ENCODE measurements at regions not wholly inside any gene's neighbourhood (a gene's known extent, or its start where the extent isn't known, plus 50 kb on each side); places are given as distances from the start of the nearest gene placed in this dataset.
"Not testable (repeated sequence)": the region's sequence is repeated elsewhere in the genome, so short reads cannot be mapped to it uniquely, and the experiment has no call there.

DNA sequence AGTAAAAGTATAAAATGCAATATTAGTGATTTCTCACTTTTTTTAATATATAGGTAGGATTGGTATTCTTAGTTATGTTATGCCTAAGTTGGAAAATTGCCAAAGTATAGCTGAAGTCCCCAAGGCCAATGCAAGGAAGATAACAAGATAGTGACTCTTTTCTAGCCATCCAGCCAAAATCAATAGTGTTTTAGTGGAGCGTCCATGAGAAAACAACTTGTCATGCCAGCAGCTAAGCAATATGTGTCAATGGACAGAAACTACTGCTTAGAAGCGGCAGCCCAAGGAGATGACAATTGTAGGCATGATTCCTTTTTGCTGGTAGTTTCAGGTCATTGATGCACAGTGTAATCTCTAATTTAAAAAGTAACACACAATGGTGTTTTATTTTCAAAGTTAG lies 1444.6 kb downstream of the SUCLG1 start:
- Histone ChIP-seq H3K27ac (no peak overlapping the region), H3K4me3 (no peak overlapping the region), H3K9ac (no peak overlapping the region), H3K27me3 (no peaks in the 10 kb centered on the region), H4K20me1 (no peaks in the 10 kb centered on the region), H3K4me1 (no peaks in the 10 kb centered on the region), H3K4me2 (no peak overlapping the region), H3K36me3 (no peaks in the 10 kb centered on the region), H3K9me3 (replicated peaks in 1 of 11) (no peaks in the 10 kb centered on the region)
- no peak for TF ChIP-seq Cebpa-rat (IDR thresholded peaks at IDR 0.05)

DNA sequence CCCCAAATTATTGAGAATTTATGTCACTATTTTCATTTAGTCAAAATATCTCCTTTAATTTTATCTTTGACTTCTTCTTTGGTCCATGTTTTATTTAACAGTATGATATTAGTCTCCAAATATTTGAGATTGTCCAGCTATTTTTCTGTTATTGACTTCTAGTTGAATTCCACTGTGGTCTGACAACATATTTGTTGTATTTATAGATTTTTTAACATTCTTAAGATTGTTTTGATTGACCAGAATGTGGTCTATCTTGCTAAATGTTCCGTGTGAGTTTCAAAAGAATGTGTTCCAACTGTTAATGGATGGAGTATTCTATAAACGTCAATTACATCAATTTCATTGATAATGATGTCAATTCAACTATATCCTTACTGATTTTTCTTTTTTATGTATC lies 1452.1 kb downstream of the SUCLG1 start:
- no peaks in the 10 kb centered on the region for H3K36me3 ChIP-seq

DNA sequence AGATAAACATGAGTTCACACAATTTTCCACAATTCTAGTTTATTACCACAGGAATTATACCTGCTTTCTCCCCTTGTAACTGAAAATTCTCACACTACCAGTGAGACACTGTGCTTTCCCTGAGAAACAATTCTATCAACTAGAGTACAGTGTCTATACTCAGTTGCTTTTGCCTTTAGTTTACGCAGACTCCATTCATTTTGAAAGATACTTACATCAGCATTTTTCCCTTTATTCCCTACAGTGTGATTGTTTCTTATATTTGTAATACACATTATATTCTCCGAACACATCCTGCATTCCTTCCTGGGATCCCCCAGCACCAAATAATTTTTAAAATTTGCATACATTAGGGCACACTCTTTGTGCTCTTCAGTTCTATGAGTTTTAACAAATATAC lies 1455.5 kb downstream of the SUCLG1 start:
- Histone ChIP-seq H4K20me1 (no peaks in the 10 kb centered on the region), H3K9ac (no peak overlapping the region), H3K4me1 (peaks cover 0 to 5% (median 0%) of the 10 kb centered on the region in 10 experiments; a peak in 1 of 20 replicates), H3K9me3 (replicated peaks in 1 of 11) (no peaks in the 10 kb centered on the region), H3K27me3 (no peaks in the 10 kb centered on the region), H3K27ac (no peak overlapping the region), H3K4me3 (no peak overlapping the region), H3K36me3 (no peaks in the 10 kb centered on the region), H3K4me2 (no peak overlapping the region)
- TF ChIP-seq Cebpa-rat (IDR thresholded peaks at IDR 0.05): no peak

More for the DNA sequence above, 1452.1 kb downstream of the SUCLG1 start:
- Histone ChIP-seq H3K4me3 (no peak overlapping the region), H3K9ac (no peak overlapping the region), H3K27me3 (no peaks in the 10 kb centered on the region), H3K4me1 (no peaks in the 10 kb centered on the region), H3K4me2 (no peak overlapping the region), H4K20me1 (no peaks in the 10 kb centered on the region), H3K27ac (no peak overlapping the region), H3K9me3 (replicated peaks in 1 of 11) (no peaks in the 10 kb centered on the region)
- no peak for TF ChIP-seq Cebpa-rat (IDR thresholded peaks at IDR 0.05)

DNA sequence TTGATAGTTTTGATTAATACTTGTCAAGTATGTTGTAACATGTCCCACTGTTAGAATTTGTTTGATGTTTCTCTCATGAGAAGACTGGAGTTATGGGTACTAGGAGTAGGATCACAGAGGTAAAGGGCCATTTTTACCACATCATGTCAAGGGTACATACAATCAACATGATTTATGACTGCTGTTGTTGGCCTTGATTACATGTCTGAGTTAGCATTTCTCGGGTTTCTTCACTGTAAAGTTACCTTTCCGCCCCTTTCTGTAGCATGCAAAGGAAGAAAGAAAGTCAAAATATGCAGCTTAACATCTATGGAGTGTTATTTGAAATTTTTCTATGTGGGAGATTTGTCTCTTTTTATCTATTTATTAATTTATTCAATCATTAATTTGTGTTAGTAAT lies 1456.4 kb downstream of the SUCLG1 start:
- no peaks in the 10 kb centered on the region for H4K20me1 ChIP-seq
- TF ChIP-seq Cebpa-rat (IDR thresholded peaks at IDR 0.05): no peak
- no peaks in the 10 kb centered on the region for H3K36me3 ChIP-seq
- H3K27ac ChIP-seq: no peak overlapping the region
- H3K9ac ChIP-seq: no peak overlapping the region
- no peak overlapping the region for H3K4me3 ChIP-seq
- no peak overlapping the region for H3K4me2 ChIP-seq
- H3K4me1 ChIP-seq: peaks cover 0 to 5% (median 0%) of the 10 kb centered on the region in 10 experiments; a peak in 1 of 20 replicates
- H3K27me3 ChIP-seq: no peaks in the 10 kb centered on the region
- H3K9me3 ChIP-seq (replicated peaks in 1 of 11): no peaks in the 10 kb centered on the region

DNA sequence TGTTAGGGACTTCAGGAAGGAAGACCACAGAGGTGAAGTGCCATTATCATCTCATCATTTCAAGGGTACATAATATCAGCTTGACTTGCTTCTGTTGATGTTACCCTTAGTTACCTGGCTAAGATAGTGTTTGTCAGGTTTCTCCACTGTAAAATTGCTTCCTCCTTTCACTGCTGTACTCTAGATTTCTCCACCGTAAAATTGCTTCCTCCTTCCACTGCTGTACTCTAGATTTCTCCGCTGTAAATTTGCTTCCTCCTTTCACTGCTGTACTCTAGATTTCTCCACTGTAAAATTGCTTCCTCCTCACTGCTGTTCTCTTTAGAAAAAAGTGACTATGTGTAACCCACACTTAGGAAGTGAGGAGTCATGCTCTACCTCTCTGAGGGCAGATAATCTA lies 1460.3 kb downstream of the SUCLG1 start:
- H3K4me2 ChIP-seq: no peak overlapping the region
- H4K20me1 ChIP-seq: no peaks in the 10 kb centered on the region
- peak overlapping the region in 1 of 11 experiments; percentile 39; a peak in 1 of 22 replicates for H3K27ac ChIP-seq
- no peak overlapping the region for H3K4me3 ChIP-seq
- peaks cover 0 to 5% (median 0%) of the 10 kb centered on the region in 10 experiments; a peak in 1 of 20 replicates for H3K4me1 ChIP-seq
- no peak for TF ChIP-seq Cebpa-rat (IDR thresholded peaks at IDR 0.05)
- no peaks in the 10 kb centered on the region for H3K9me3 ChIP-seq (replicated peaks in 1 of 11)
- no peaks in the 10 kb centered on the region for H3K36me3 ChIP-seq
- H3K9ac ChIP-seq: no peak overlapping the region
- no peaks in the 10 kb centered on the region for H3K27me3 ChIP-seq

DNA sequence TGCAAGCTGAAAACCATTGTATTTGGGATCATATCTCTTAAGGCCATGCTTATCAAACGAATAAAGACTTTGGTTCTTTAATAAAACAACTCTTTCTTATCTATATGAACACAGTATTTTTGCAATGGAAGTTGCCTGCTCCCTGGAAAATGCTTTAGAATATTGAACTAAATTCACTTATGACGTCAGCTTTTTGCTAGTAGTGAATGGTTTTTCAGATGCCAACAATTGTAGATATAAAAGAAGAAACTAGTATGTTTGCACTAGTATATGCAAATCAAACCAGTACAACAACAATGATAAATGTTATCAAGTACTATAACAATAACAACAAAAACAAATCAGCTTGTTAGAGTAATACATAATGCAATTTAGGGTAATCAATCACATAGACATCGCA lies 1462.9 kb downstream of the SUCLG1 start:
- Histone ChIP-seq H3K27ac (no peak overlapping the region), H3K4me2 (no peak overlapping the region), H3K36me3 (no peaks in the 10 kb centered on the region), H3K27me3 (no peaks in the 10 kb centered on the region), H3K4me1 (peaks cover 0 to 5% (median 0%) of the 10 kb centered on the region in 10 experiments; a peak in 1 of 20 replicates), H4K20me1 (no peaks in the 10 kb centered on the region), H3K9me3 (replicated peaks in 1 of 11) (no peaks in the 10 kb centered on the region), H3K4me3 (no peak overlapping the region), H3K9ac (no peak overlapping the region)
- no peak for TF ChIP-seq Cebpa-rat (IDR thresholded peaks at IDR 0.05)

DNA sequence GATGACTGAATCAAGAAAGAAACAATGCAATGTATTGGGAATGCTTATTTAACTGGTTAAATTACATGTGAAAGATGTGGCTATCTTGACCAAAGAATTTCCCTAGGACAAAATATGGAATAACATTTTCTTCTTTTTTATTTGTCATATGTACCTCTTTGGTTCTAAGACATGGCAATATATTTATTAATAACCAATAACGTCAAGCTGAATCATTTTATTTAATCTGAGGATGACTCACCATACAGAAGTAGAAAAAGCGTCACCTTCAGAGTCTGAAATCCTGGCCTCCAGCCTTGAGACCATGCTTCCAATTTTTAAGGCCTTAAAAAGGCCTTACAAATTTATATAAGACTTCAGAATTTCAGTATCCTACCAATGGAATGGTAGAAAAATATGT lies 1464.9 kb downstream of the SUCLG1 start:
- no peaks in the 10 kb centered on the region for H3K9me3 ChIP-seq (replicated peaks in 1 of 11)
- H3K27me3 ChIP-seq: no peaks in the 10 kb centered on the region
- no peaks in the 10 kb centered on the region for H4K20me1 ChIP-seq
- no peak overlapping the region for H3K4me3 ChIP-seq
- TF ChIP-seq Cebpa-rat (IDR thresholded peaks at IDR 0.05): no peak
- no peak overlapping the region for H3K4me2 ChIP-seq
- H3K4me1 ChIP-seq: peaks cover 0 to 3% (median 0%) of the 10 kb centered on the region in 10 experiments; a peak in 1 of 20 replicates
- no peak overlapping the region for H3K27ac ChIP-seq
- no peaks in the 10 kb centered on the region for H3K36me3 ChIP-seq
- no peak overlapping the region for H3K9ac ChIP-seq

DNA sequence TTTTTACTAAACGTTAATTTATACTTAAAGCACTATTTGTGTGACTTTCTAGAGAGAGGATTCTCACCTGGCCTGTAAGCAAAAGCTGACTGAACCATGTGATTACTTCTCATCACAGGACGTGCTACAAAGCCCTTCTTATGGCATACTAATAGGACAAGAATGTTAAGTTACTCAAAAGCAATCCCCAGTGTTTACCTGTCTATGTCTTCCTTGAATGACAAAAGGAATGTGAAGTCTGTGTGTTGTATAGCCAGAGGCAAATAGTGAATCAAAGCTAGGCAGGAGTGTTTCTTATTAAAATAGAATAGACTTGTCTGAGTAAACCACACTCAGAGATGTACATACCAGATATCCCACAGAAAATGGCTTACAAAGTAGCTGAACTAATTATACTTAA lies 1465.5 kb downstream of the SUCLG1 start:
- Histone ChIP-seq H3K36me3 (no peaks in the 10 kb centered on the region), H3K27ac (no peak overlapping the region), H4K20me1 (no peaks in the 10 kb centered on the region), H3K4me2 (no peak overlapping the region), H3K27me3 (no peaks in the 10 kb centered on the region), H3K4me3 (no peak overlapping the region), H3K9me3 (replicated peaks in 1 of 11) (no peaks in the 10 kb centered on the region), H3K9ac (no peak overlapping the region), H3K4me1 (no peaks in the 10 kb centered on the region; a peak in 1 of 20 replicates)
- TF ChIP-seq Cebpa-rat (IDR thresholded peaks at IDR 0.05): no peak

DNA sequence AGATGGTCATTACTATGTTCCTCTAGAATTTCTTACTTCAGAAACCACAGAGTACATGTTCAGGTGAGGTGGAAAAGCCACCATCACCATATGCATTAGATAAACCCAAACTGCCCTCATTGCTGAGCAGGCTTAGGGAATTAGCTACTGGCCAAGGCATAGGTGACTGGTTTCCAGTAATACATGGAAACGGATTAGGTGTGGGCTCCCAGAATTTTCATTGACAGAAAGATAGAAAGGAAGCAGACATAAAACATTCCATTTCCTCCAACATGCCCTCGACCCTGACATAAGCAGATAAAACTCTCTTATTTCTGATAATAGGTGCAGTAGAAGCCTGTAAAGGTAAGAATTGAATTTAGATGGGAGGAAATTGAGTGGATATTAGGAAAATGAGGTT lies 1466.1 kb downstream of the SUCLG1 start:
- Histone ChIP-seq H3K9ac (no peak overlapping the region), H3K27ac (no peak overlapping the region), H3K27me3 (no peaks in the 10 kb centered on the region), H3K4me2 (no peak overlapping the region), H3K9me3 (replicated peaks in 1 of 11) (no peaks in the 10 kb centered on the region), H3K36me3 (no peaks in the 10 kb centered on the region), H4K20me1 (no peaks in the 10 kb centered on the region), H3K4me1 (no peaks in the 10 kb centered on the region), H3K4me3 (no peak overlapping the region)
- TF ChIP-seq Cebpa-rat (IDR thresholded peaks at IDR 0.05): no peak

DNA sequence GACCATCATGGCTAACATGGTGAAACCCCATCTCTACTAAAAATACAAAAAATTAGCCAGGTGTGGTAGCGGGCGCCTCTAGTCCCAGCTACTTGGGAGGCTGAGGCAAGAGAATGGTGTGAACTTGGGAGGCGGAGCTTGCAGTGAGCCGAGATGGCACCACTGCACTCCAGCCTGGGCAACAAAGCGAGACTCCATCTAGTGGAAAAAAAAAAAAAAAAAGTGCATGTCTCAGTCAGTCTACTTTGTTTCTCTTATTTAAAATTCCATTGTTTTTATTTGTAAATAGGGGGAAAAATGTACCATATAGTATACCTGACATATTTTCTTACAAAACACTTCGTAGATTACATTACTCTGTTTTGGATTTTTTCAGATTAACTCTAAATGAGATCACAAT lies 1471.4 kb downstream of the SUCLG1 start:
- not testable (repeated sequence) for H4K20me1 ChIP-seq, H3K9ac ChIP-seq, H3K36me3 ChIP-seq, H3K4me1 ChIP-seq, H3K27ac ChIP-seq, H3K4me3 ChIP-seq, H3K4me2 ChIP-seq, H3K27me3 ChIP-seq
- H3K9me3 ChIP-seq (replicated peaks in 1 of 11): peaks cover 12 to 19% (median 16%) of the 10 kb centered on the region in 11 experiments; a peak in 19 of 22 replicates
